HG02938 (cell line): ENCODE measurements at regions not wholly inside any gene's neighbourhood (a gene's known extent, or its start where the extent isn't known, plus 50 kb on each side); places are given as distances from the start of the nearest gene placed in this dataset.
"Not testable (repeated sequence)": the region's sequence is repeated elsewhere in the genome, so short reads cannot be mapped to it uniquely, and the experiment has no call there.

ENCODE experiments used
- ATAC-seq: cut with Tn5 transposase; IDR thresholded peaks from one replicate; pipeline ENCODE4 v1.9.1; 2021; ENCODE audit warnings: mild to moderate bottlenecking, moderate library complexity; ENCODE audit not compliant: unreplicated experiment

DNA sequence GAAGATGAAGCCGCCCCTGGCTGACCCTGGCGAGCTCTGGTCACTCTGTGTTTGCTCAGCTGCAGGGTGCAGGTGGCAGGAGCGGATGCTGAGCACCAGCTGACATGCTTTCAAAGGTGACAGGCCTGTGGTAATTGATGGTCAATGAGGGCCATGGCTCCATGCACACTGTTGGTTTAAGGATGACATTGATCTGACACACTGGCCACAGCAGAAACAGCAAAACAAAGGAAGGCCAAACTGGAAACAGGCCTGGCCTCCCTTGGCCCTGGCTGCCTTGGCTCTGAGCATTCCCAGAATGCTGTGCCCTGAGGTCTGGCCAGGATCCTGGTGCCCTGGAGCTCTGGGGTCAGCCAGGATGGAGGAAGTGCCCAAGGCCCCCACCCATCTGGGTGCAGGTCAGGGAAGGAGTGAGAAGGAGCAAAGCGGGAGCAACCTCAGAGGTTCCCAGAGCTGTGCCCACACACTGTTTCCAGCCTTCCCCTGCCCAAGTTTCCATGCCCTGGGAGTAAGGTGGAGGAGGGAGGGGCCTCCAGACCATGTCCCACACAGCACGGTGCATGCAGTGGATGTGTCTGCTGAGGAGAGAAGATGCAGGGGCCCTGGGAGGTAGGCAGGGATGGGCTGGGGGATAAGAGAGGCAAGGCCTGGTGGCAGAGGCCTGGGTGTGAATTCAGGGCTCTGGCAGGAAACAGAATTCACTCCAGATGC is 302.2 kb downstream of the RPS24 start:
- no peak for ATAC-seq

GRCh38 chr10:78336402-78336791 is 302.7 kb downstream of the RPS24 start:
- no peak for ATAC-seq

GRCh38 chr10:78337016-78337415 is 303.4 kb downstream of the RPS24 start:
- ATAC-seq: no peak

- ATAC-seq: no peak
Observed at GRCh38 chr10:78337646-78338391, 304.2 kb downstream of the RPS24 start.

GRCh38 chr10:78338717-78339116 is 305.1 kb downstream of the RPS24 start:
- no peak for ATAC-seq

DNA sequence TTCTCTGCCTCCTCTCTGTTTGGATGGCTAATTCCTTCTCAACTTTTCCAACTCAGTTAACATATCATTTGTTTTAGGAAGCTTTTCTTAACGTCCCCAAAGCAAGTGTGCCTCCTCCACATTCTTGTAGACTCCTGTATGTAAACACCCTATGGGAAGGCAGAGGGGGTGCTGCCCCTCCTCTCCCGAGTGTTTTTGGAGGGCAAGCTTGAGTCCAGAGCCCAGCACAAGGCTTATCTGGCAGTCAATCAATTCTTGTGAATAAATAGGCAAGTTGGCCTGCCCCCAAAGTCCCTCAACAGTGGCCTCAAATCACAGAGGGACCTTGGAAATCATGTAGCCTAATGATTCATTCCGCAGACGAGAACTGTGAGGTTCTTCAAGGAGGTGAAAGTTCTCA is 305.6 kb downstream of the RPS24 start:
- ATAC-seq: no peak

DNA sequence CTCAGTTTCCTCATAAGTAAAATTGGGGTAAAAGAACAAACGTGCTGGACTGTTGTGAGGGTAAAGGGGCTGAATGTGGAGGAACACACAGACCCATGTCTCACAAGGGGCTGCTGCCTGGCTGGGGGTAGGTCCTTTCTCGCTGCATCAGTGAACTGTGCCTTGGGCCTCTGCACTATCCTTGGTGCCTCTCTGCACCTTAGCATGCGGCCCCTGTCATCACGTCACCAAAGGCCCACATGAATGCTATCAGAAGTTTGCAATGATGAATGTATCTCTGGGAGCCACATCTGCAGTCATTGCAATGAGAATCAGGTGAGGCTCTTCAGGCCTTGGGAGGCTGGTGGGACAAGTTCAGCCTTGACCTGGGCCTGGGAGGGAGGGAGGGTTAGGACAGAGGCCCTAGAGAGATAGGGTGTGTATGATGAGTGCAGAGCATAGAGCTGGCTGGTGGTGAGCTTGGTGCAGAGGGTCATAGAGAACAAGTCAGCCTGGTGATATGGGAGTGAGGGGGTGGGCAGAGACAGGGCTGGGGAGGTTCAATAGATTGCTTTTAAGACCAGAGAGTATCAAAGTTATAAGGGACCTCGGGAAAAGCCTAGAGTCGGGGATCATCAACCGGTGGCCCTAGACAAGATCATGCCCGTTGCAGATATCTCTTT is 308.4 kb downstream of the RPS24 start:
- no peak for ATAC-seq

- ATAC-seq: no peak
Observed at GRCh38 chr10:78342827-78343653, 309.4 kb downstream of the RPS24 start.

DNA sequence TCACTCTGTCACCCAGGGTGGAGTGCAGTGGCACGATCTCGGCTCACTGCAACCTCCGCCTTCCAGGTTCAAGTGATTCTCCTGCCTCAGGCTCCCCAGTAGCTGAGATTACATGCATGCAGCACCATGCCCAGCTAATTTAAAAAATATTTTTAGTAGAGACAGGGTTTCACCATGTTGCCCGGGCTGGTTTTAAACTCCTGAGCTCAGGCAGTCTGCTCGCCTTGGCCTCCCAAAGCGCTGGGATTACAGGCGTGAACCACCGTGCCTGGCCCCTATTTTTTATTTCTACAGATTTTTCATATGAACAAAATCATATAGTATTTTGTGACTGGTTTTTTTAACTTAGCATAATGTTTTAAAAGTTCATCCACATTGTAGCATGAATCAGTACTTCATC is 310.6 kb downstream of the RPS24 start:
- ATAC-seq: not testable (repeated sequence)

- ATAC-seq: not testable (repeated sequence)
Observed at GRCh38 chr10:78345515-78345914, 311.9 kb downstream of the RPS24 start.

- ATAC-seq: no peak
Observed at GRCh38 chr10:78346721-78347120, 313.1 kb downstream of the RPS24 start.

- ATAC-seq: no peak
Observed at GRCh38 chr10:78348411-78349164, 314.9 kb downstream of the RPS24 start.

GRCh38 chr10:78349165-78349516 is 315.5 kb downstream of the RPS24 start:
- ATAC-seq: no peak

DNA sequence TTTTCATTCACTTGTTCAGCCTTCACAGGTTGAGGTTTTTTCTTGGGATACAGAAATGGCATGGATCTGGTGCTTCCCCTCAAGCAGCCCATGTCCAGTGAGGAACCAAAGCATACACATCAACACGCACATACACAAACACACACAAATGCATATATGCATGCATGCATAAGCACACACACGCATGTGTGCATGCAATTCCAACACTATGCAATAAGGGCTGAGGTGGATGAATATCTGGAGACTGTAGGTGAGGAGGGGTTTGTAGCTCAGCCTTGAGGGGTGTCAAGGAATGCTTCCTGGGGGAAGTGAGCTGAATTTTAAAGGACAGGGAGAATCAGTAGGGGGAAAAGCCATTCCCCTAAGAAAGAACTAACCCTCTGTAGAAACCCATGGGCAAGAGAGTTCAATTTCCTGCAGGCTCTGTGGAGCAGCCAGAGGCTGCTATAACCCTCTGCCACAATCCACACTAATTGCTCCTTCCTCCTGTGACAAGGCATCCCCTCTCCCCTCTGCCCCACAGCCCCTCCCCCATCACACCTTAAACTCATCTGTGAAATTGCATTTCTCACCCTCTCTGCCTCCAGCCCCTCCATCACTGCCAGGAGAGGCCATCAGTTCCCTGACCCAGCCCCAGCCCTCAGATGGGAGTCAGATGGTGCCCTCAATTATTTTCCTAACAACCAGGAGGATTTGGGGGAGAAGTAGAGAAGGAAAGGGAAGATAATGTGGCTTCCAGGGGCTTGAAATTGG is 316.4 kb downstream of the RPS24 start:
- ATAC-seq: no peak

GRCh38 chr10:78351283-78351682 is 317.6 kb downstream of the RPS24 start:
- ATAC-seq: no peak

DNA sequence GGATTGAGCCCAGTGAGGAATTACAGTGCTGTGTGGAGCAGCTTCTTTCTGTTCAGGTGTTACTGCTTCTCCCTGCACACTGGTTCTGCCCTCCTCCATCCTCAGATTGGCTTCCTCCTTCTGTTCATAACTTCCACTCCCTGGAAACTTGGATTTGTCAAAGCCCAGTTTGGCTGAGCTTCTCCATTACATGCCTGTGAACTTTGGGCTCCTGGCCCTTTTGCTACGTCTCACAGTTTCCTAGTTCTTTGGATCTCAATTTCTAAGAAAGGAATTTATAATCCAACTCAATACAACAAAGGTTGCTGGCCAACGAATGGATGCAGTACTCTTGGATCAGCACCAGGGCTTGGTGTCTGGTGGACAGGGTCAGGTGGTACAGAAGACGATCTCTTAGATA is 318.1 kb downstream of the RPS24 start:
- ATAC-seq: no peak

DNA sequence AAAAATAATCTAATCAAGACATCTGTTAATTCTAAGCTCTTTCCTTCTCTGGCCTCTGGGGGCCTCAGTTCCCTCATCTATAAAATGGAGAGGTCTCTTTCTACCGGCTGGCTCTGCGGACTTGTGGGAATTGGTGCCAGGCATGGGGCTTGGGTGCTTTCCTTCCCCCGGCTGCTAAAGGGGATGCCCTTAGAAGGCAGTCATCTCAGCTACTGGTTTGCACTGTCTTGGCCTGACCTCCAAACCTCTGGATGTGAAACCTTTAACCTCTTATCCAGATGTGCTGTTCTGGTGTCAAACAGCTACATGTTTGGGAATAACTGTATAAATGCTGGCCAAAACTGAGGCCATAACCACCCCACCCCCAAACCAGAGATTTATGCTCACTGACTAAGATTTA is 320.0 kb downstream of the RPS24 start:
- ATAC-seq: no peak

GRCh38 chr10:78354101-78354500 is 320.4 kb downstream of the RPS24 start:
- no peak for ATAC-seq

GRCh38 chr10:78356291-78356900 is 322.7 kb downstream of the RPS24 start:
- no peak for ATAC-seq
